ENCODE measurements at regions not wholly inside any gene's neighbourhood (a gene's known extent, or its start where the extent isn't known, plus 50 kb on each side); places are given as distances from the start of the nearest gene placed in this dataset.

GRCh38 chr3:145754605-145755289, 406.2 kb downstream of the PLOD2 start:
- no peak for TF ChIP-seq CTCF (IDR thresholded peaks at IDR 0.05; ENCODE audit: insufficient read depth, low read depth, low read length)
- TF ChIP-seq EZH2 (IDR thresholded peaks at IDR 0.05; ENCODE audit: insufficient read depth, low read length): no peak

Data from astrocyte (in vitro differentiated cells and primary cell).